ENCODE measurements at regions not wholly inside any gene's neighbourhood (a gene's known extent, or its start where the extent isn't known, plus 50 kb on each side); places are given as distances from the start of the nearest gene placed in this dataset.
"Not testable (repeated sequence)": the region's sequence is repeated elsewhere in the genome, so short reads cannot be mapped to it uniquely, and the experiment has no call there.

DNA sequence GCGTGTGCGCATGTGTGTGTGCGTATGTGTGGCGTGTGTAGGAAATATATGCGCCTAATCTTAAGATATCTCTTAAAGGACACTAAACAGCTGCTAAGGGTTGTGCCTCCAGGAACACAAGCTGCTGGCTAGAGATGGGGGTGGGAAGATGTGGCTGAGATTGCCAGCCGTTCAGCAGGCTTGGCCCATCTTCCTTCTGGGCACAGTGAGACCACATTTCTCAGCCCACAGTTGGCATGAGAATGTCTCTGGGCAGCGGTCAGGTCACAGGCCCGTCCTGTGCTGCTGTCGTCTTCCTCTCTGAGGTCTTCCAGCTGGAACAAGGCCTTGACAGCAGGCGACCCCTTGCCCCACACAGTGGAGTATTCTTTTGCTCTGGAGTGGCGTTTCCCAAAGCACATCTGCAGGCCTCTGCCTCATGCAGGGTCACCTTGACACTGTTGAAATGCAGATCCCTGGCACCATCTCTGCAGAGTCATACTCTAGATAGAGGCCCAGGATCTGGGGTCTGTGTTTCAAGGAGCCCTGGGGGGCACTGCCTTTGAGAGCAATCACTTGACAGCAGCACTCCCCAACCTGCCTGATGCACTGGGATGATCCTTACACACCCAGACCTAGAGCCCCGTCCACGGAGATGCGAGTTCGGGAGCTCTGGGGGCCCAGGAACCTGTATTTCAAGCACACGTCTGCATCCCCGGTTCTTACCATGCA is 335.5 kb upstream of the SFSWAP start:
- no peak for DNase-seq

DNA sequence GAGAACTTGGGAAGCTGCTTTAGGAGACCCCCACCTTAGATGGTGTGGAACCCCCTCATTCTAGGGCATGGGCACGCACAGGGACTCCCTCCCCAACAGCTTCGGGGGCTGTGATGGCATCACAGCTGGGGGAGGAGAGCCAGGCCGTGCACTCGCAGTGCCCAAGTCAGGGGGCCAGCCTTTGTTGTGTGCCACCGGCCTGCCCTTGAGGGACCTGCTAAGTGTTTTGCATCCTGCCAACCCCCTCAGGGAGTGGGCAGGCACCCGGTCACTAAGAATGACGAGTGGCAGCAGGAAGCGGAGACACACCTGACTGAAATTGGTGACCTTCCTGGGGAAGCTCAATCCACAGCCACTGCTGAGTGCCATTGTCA is 334.9 kb upstream of the SFSWAP start:
- no peak for DNase-seq

DNA sequence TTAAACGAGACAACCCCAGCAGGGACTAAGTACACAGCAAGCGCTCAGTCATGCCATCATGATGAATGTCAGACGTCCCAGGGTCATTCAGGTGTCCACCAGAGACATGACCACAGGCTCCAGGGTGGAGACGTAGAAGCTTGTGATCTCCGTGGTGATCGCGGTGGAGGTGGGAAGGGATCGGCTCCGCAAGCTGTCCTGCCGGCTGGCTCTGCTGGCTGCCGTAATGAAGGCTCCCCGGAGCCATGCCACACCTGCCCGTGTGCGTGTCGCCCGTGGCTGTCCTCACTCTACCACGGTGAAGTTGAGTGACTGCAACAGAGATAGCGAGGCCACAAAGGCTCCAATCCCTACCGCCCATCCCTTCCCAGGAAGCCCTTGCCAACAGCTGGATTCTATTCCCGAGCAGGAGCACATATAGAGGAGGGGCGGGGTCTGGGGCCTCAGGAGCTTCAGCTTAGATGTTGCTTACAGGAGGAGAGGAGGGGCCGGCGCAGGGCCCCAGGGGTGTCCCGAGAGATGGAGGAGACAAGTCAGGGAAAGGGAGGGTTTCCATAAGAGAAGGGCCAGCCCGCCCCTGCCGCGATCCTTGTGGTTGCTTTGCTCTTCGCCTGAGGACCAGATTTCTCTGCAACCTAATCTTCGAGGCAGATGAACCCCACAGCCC is 332.6 kb upstream of the SFSWAP start:
- no peak for DNase-seq

DNA sequence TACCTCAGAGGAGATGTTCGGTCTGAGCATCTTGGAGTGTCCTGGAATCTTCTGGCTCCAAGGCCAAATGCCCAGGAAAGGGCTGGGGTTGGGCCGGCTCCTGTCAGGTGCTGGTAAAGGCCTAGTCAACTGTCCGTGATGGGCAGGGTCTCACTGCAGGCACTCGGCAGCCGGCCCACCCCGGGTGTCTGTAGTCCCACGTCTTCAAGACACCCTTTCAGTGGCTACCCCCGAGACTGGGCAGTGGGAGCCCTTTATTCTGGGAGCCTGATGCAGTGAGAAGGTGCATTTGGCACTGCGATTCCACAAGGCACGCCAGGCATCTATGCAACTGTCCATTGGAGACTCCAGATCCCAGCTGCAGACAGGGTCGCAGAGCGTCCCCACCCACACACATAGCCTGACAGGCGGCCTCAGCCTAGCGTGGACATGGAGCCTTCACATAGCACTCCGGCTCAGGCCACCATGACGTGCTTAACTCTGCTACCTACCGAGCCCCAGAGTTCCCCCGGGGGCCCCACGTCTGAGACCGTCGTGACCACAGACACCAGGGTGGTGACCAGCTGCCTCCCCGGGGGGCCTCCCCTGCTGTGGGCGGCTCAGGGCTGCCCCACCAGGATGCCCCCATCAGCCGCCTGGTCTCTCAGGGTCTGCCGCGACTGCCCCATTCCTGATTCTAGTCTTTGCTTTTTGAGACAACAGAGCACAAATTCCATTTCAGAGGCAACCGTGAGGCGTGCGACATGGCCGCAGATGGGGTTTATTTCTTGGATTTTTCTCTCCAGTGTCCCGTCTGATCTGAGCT is 331.8 kb upstream of the SFSWAP start:
- DNase-seq, result no peak

DNA sequence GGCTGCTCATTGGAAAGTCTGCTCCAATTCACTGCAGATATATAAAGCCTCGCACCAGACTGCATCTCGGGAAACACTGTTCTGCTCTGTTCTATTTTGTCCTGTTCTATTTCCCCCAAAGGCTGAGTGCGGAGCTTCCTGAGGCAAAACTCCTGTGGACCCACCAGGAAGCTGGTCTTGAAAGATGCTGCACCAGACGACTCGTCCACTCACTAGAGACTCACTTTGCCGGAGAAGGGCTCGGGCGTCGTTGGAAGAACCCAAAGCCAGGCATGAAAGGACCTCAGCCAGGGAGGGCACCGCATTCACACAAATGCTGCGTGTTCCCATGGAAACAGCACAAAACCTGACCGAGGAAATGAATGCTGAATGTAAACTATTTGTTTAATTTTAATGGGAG is 331.2 kb upstream of the SFSWAP start:
- DNase-seq, result no peak

DNA sequence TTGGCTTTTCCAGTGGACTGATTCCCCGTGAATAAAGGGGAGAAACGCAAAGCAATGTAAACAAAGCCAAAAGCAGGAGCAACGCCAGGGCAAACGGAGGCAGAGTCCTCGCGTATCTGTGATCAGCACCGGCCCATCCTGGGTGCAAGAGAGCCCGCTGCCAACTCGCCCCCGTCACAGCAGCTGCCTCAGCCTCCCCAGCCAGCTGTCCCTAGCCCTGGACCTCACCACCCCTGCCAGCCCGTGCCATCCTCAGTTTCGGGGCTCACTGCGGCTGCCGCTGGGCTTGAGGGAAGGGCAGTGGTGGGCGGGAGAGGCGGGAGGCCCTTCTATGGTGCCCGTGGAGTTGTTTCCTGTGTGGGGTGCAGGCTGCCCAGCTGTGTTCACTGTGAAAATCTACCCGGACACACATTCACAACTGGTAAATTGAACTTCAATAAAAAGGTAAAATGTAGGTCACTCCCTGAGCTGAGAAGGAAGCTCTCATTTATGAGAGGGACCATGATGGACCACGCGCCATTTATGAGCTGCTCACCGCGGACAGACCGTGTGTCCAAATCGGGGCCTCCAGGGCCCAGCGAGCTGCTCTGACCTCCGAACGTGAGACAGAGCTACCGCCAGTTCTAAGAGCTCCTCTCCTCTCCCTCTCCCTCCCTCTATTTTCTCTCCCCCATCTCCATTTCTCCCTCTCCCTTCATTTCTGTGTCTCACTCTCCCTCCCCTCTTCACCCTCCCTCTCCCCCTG is 330.5 kb upstream of the SFSWAP start:
- DNase-seq, result no peak

DNA sequence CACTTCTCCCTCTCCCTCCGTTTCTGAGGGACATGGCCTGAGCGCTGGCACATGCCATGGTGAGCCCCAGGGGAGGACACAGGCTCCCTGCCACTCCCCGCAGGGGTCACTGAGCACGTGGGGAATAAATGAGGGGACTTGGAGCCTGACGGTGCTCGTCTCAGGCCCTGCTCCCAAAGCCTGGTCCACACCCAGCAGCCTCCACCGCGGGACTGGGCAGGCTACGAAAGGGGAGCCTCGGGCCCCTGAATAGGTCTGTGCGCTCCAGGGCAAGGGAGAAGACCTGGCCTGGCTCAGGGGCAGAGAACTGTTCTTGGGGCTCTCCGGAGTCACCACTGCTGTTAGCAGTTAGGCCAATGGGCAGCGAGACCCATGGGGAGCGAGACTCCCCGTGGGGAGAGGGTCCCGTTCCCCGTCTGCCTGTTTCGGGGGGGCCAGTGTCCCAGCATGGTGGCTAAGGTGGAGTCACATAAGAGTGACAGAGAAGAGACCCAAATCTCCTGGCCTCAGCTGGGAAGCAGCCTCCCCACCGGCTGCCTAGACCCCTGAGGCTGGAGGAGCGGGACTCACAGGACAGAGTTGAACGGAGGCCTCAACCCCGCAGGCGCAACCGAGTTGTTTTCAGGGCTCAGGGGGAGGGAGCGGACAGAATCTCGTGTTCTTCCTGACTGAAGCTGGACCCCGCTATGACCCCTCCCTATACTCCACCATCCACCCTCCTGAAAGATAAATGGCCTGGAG is 329.8 kb upstream of the SFSWAP start:
- no peak for DNase-seq

DNA sequence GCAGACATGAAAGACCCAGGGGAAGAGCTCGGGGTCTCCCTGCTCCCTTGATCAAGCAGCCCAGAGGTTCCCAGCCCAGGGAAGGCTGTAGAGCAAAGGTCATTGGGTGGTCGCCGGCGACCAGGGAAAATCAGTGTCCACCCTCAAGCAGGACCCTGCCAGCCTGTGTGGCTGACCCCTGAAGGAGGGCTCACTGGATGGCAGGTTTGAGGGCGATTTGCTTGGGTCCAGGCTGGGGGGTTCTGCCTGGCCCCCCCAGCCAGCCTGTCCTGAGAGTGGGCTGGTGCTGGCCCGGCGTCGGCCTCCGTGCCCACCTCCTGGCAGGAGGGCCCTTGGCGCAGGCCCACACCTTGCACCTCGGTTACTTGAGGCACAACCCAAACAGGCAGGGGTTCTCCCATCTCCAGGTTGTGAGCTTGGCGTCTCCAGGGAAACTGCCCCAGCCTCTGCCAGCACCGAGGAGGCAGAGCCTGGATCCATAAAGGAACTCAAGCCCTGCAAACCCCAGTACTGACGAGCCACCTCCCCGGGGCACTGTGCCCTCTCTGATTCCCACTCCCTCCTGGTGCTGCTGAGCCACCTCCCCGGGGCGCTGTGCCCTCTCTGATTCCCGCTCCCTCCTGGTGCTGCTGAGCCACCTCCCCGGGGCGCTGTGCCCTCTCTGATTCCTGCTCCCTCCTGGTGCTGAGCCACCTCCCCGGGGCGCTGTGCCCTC is 329.0 kb upstream of the SFSWAP start:
- DNase-seq, result no peak

DNA sequence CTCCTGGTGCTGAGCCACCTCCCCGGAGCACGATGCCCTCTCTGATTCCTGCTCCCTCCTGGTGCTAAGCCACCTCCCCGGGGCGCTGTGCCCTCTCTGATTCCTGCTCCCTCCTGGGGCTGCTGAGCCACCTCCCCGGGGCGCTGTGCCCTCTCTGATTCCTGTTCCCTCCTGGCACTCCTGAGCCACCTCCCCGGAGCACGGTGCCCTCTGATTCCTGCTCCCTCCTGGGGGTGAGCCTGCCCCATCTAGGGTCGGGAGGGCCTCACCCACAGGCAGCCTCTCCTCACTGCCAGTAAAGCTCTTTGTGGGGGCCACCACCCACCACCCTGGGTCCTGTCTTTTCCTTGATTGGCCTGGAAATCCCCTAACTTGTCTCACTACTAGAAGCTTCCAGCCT is 327.6 kb upstream of the SFSWAP start:
- DNase-seq, result no peak

DNA sequence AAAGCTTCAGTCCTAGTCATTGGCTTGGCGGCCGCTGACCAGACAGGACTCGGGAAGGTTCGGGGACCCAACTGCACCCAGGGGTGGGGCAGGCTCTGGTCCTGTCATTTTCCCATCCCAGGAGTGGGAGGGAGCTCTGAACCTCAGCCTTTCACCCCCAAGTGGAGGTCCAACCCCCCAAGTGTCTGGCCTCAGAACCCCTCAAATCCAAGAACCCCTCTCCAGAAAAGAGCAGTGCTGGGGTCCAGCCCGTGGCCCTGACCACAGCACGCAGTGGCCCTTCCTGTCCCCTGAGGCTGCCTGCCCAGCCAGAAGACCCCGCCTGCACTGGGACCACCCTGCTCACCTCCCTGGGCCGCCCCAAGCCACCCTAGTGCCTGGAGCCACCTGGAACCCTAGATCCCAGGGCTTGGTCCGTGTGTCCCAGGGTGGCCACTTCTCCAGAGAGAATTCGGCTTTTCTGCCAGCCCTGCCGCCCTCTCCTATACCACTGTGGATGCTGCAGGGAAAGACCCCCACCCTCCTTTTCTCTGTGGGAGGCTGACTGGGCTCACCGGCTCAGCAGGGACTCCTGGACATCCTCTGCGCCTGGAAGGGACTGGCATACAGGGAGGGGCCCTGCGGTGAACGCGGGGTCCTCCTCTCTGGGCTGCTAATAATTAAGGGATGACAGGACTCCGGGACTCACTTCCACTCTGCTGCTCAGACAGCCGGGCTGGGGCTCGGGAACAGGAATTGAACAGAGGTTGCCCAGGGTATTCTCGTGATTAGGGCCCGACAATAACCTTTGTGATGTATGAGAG is 326.9 kb upstream of the SFSWAP start:
- no peak for DNase-seq

DNA sequence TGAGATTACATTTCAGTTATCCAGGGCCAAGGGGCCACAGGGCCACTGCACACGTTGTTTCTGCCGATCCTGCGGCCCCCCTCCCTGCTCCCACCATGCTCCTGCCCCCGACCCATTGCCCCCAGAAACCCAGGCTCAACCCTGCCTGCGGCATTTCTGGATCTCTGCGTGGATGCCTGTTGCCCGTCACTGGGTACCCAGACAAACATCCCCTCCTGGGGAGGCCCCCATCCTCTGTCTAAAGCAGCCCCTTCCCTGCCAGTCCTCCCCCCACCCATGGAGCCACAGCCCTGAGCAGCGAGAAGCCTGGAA is 326.4 kb upstream of the SFSWAP start:
- DNase-seq, result no peak

DNA sequence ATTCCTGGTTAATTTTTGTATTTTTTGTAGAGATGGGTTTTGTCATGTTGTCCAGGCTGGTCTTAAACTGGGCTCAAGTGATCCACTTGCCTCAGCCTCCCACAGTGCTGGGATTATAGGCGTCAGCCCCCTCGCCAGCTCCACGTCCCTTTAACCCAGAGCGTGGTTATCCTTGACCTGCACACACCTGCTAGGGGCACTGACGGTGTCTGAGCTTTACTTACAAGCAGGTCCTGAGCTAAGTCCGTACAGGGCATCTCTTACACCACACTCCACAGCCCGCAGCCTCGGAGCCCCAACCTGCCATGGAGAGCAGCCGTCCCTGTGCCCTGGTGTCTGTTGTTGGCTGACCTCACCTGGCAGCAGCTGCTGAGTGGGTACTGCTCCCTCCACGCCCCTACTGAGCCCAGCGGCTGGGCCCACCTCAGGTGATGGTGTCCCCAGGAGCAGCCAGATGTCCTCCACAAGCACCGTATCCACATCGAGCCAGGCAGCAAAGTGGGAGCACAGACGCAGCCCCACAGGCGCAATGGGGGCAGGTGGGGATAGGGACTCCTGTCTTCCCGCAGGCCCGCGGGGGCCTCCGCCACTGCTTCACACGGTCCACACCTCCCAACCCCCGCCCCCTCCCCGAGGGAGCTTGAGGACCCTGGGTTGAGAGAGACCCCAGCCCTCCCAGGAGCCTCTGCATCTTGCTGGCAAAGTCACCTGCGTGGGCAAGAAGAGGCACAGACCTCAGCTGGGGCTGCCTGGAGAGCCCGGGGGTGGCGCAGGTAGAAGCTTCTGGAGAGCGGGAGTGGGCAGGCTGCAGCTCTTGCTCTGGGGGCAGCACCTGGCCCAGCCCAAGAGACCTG is 325.4 kb upstream of the SFSWAP start:
- DNase-seq, result no peak

DNA sequence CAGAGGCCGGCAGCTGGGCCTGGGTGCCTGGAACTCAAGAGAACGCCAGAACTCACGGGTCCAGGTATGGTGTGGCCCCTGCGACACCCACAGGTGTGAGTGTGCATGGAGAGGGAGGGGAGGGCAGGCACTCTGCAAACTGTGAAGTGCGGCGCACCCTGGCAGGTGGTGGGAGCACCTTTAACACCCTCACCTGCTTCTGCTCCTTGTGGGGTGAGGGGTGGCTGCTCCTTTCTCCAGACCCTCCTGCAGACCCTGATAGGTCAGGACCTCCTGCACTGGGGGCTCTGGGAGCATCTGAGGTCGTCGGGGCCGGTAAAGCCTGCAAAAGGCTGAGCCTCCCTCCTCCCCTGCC is 324.7 kb upstream of the SFSWAP start:
- no peak for DNase-seq

DNA sequence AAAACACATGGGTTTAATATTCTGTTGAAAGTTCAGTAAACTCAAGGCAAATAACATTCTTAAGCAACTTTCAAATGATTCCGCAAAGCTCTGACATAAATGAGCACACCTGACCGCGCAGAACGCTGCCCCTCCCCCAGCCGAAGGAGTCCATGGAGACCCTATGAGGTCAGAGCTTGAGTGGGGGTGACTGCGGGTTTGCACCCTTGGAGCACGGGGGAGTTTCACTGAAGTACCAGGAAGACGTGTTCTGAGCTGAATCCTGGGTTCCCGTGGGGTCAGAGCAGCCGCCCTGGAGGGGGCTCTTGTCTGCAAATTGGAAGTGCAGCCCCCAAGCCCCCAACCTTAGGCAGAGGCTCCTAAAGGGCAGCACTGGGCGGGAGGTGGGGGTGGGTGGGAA is 324.1 kb upstream of the SFSWAP start:
- no peak for DNase-seq

DNA sequence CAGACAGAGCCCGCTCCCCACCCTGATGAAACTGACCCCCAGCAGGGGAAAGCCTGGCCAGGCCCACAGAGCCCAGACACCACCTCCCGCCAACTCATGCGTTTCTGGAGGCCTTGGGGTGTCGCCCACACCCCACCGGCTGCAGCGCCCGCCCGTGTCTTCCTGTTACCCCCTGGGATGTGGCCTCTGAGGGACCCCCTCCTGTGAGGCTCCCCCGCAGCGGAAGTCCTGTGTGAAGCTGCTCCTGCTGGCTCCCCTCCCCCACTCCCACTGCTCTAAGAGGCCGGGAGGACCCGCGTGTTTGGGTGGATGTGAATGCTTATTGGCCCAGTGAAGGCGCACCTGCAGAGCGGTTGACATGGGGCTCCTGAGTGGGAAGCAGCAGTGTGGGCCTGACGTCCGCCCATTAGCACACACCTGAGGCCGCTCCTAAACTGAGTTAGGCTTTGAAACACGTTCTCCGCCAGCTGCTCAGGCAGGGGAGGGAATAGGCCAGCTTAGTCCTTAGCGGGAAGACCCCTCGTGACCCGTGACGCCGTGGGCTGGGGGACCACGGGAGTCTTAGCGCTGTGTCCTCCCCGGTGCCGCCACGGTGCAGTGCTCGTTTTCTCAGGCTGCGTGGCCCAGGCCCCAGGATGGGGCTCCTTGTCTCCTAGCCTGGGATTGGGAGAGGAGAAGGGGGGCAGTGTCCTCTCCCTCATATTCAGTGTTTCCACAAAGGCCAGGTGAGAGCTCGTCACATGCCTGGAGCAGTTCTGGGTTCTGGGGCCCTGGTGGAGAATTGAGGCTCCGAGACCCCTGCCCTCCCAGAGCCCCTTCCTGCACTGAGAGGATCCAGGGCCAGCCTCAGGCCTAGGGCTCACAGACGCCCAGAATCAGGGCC is 323.4 kb upstream of the SFSWAP start:
- DNase-seq, result no peak

DNA sequence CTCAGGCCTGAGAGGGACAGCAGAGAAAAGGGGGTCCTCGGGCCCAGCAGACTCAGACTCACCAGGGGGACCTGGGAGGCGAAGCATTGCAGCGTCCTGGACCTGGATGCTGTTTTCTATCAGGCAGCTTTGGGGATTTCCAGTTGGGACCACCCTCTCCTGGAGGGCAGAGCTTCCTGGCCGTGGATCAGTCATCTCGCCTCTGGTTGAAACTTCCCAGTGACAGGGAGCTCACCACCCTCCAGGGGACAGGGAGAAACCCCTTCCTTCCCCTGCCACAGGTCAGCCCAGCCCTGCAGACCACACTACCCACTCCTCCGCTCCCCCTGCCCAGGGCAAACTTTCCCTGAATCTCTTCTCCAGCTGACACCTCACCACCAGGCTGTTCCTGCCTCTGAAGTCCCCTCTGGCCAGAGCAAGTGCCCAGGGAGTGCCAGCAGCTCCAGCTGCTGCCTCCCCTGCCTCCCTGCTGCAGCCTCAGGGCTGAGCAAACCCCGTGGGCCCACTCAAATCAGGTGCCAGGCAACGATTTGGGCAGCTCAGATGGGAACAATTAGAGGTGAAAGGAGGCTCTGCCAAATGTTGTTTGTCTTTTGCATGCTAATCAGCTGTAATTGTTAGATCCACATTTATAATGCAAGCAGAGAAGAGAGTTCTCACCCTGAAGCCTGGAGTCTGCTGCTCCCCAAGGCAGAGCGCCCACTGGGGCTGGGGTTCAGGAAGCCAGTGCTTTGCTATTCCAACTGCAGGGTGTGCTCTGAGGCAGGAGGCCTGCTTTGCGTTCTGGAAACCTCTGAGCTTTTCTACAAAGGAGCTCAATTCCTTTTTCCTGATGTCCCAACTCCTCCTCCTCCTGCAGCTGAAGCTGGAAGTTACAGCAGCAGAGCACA is 322.5 kb upstream of the SFSWAP start:
- DNase-seq, result not testable (repeated sequence)
